OCI-LY3 (cell line): ENCODE measurements at regions not wholly inside any gene's neighbourhood (a gene's known extent, or its start where the extent isn't known, plus 50 kb on each side); places are given as distances from the start of the nearest gene placed in this dataset.

Experiments used
- H2AFZ ChIP-seq: fragments of 200-600, 300-600 bp; shearing (Covaris generic); 2 replicates; pipeline ENCODE4 v1.6.0; 2014; ENCODE audit warnings: antibody characterized with exemption, low read depth, low read length
- H3K27ac ChIP-seq: fragments of 200-600, 300-600 bp; sonication (generic); 2 replicates; pipeline ENCODE4 v1.5.1; 2014; ENCODE audit warnings: mild to moderate bottlenecking, low read length, moderate library complexity, mixed read lengths
- H3K27me3 ChIP-seq: fragments of 200-600, 300-600 bp; sonication (generic); 2 replicates; pipeline ENCODE4 v1.6.1; 2014; ENCODE audit warnings: low read depth, low read length, mixed read lengths
- H3K36me3 ChIP-seq: fragments of 200-600, 300-600 bp; sonication (generic); replicated peaks from 2 replicates; pipeline ENCODE3; 2014; ENCODE audit warnings: low read depth, low read length, mixed read lengths
- H3K4me1 ChIP-seq: fragments of 300-600, 200-600 bp; sonication (generic); 2 replicates; pipeline ENCODE4 v1.6.1; 2014; ENCODE audit warnings: low read length, mixed read lengths
- H3K4me2 ChIP-seq: fragments of 200-600, 300-600 bp; sonication (generic); 2 replicates; pipeline ENCODE4 v1.6.1; 2014; ENCODE audit warnings: low read length, mixed read lengths
- H3K4me3 ChIP-seq: fragments of 300-600, 200-600 bp; sonication (generic); 2 replicates; pipeline ENCODE4 v1.5.1; 2014; ENCODE audit warnings: antibody characterized with exemption, mild to moderate bottlenecking, low read length, moderate library complexity
- H3K79me2 ChIP-seq: fragments of 300-600, 200-600 bp; shearing (Covaris generic); 2 replicates; pipeline ENCODE4 v1.6.1; 2014; ENCODE audit warnings: mild to moderate bottlenecking, low read length, mixed read lengths
- H3K9ac ChIP-seq: fragments of 300-600, 200-600 bp; shearing (Covaris generic); 2 replicates; pipeline ENCODE4 v1.6.0; 2014; ENCODE audit warnings: mild to moderate bottlenecking, low read length, moderate library complexity
- H3K9me3 ChIP-seq: fragments of 200-600, 300-600 bp; shearing (Covaris generic); 2 replicates; pipeline ENCODE4 v1.6.1; 2014; ENCODE audit warnings: low read length, mixed read lengths; ENCODE audit not compliant: insufficient read depth
- H4K20me1 ChIP-seq: fragments of 200-600, 300-600 bp; sonication (generic); 2 replicates; pipeline ENCODE4 v1.6.1; 2016; ENCODE audit warnings: low read length, mixed read lengths; ENCODE audit not compliant: insufficient read depth
- EZH2phosphoT487 ChIP-seq: fragments of 200-600 bp; shearing (Covaris generic); IDR thresholded peaks from 2 replicates; pipeline ENCODE4 v1.6.1; 2018; ENCODE audit warnings: antibody characterized with exemption, mixed run types, low read depth
- TF ChIP-seq, protein P1 (sequence below): fragments of 200-600, 300-600 bp; sonication (generic); IDR thresholded peaks from 2 replicates; pipeline ENCODE4 v1.5.1; 2014; ENCODE audit warnings: antibody characterized with exemption, low read length, low read depth

- 0 out of 2 replicates have a peak, but pooled peaks cover 4% of the 10 kb centered on the region for H3K4me1 ChIP-seq
- H3K9me3 ChIP-seq = no peaks in the 10 kb centered on the region
- H4K20me1 ChIP-seq = no peaks in the 10 kb centered on the region
- H3K27ac ChIP-seq = no peak overlapping the region
- H3K36me3 ChIP-seq = no peaks in the 10 kb centered on the region
- no peak overlapping the region for H3K4me2 ChIP-seq
- no peak for TF ChIP-seq EZH2phosphoT487
- TF ChIP-seq, protein P1, sequence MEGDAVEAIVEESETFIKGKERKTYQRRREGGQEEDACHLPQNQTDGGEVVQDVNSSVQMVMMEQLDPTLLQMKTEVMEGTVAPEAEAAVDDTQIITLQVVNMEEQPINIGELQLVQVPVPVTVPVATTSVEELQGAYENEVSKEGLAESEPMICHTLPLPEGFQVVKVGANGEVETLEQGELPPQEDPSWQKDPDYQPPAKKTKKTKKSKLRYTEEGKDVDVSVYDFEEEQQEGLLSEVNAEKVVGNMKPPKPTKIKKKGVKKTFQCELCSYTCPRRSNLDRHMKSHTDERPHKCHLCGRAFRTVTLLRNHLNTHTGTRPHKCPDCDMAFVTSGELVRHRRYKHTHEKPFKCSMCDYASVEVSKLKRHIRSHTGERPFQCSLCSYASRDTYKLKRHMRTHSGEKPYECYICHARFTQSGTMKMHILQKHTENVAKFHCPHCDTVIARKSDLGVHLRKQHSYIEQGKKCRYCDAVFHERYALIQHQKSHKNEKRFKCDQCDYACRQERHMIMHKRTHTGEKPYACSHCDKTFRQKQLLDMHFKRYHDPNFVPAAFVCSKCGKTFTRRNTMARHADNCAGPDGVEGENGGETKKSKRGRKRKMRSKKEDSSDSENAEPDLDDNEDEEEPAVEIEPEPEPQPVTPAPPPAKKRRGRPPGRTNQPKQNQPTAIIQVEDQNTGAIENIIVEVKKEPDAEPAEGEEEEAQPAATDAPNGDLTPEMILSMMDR = no peak
- no peak overlapping the region for H2AFZ ChIP-seq
- H3K4me3 ChIP-seq = no peak overlapping the region
- no peaks in the 10 kb centered on the region for H3K79me2 ChIP-seq
- H3K9ac ChIP-seq = no peak overlapping the region
- no peaks in the 10 kb centered on the region for H3K27me3 ChIP-seq
Observed at GRCh38 chr7:115704884-115705283, 325.7 kb downstream of the TFEC start.

DNA sequence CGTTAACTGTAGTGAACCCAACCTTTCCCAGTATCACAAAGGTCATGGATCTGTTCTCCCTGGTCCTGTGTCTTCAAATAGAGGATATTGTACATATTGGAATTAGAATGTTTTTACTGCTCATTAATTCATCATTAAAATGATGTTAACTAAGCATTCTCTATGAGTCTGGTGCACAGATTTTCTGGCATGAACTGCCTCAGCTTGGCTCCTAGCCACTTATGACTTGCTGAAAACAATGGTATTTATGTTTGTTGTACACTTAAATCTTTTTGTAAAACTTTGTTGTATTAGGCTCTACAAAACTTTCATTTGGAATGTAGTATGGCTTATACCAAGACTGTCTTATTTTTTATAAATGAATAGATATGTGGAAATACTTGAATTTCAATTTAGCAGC lies 329.4 kb downstream of the TFEC start:
- Histone ChIP-seq H3K27ac (no peak overlapping the region), H3K36me3 (no peaks in the 10 kb centered on the region), H2AFZ (no peak overlapping the region), H3K4me1 (peaks cover 4% of the 10 kb centered on the region; the same call in 1 of the 2 replicates), H4K20me1 (no peaks in the 10 kb centered on the region), H3K9ac (no peak overlapping the region), H3K79me2 (no peaks in the 10 kb centered on the region), H3K27me3 (no peaks in the 10 kb centered on the region), H3K9me3 (no peaks in the 10 kb centered on the region), H3K4me2 (no peak overlapping the region), H3K4me3 (no peak overlapping the region)
- TF ChIP-seq, protein P1 = no peak

DNA sequence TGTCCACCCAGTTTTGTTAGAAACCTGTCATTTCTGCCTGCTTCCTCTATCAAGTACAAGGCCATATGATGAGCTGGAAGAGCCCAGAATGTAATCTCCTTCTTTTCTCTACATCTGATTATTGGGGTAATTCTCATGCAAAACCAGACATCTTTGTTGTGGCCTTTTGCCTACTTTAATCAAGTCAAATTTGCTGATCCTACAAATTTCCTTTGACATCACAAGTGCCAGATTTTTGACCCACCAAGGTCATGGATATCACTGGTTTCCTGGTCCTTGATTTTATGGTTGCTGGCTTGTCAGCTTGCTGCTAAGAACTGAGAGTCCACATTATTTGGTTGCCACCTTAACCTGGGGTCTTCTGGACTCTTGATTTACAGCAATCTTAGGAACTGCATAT lies 336.1 kb downstream of the TFEC start:
- TF ChIP-seq, protein P1 = no peak
- no peak for TF ChIP-seq EZH2phosphoT487
- Histone ChIP-seq H3K79me2 (no peaks in the 10 kb centered on the region), H2AFZ (no peak overlapping the region), H3K9me3 (no peaks in the 10 kb centered on the region), H4K20me1 (no peaks in the 10 kb centered on the region), H3K4me1 (peaks cover 9% of the 10 kb centered on the region; the same call in 1 of the 2 replicates), H3K4me2 (no peak overlapping the region), H3K27me3 (no peaks in the 10 kb centered on the region), H3K4me3 (no peak overlapping the region), H3K9ac (no peak overlapping the region), H3K36me3 (peaks cover 5% of the 10 kb centered on the region), H3K27ac (no peak overlapping the region)

GRCh38 chr7:115693779-115694178 lies 336.8 kb downstream of the TFEC start:
- Histone ChIP-seq H3K4me2 (no peak overlapping the region), H3K36me3 (peaks cover 5% of the 10 kb centered on the region), H4K20me1 (no peaks in the 10 kb centered on the region), H3K27me3 (no peaks in the 10 kb centered on the region), H3K9ac (no peak overlapping the region), H3K4me3 (no peak overlapping the region), H3K79me2 (no peaks in the 10 kb centered on the region), H3K4me1 (peaks cover 6% of the 10 kb centered on the region; the same call in 1 of the 2 replicates), H2AFZ (no peak overlapping the region), H3K27ac (no peak overlapping the region), H3K9me3 (no peaks in the 10 kb centered on the region)
- TF ChIP-seq EZH2phosphoT487 = no peak
- TF ChIP-seq, protein P1 = no peak
